GM19238 (cell line): ENCODE measurements at regions not wholly inside any gene's neighbourhood (a gene's known extent, or its start where the extent isn't known, plus 50 kb on each side); places are given as distances from the start of the nearest gene placed in this dataset.
"Not testable (repeated sequence)": the region's sequence is repeated elsewhere in the genome, so short reads cannot be mapped to it uniquely, and the experiment has no call there.

Experiments used
- DNase-seq: peaks from one replicate; pipeline ENCODE4 v3.0.0; 2011; ENCODE audit warnings: low spot score; ENCODE audit not compliant: insufficient read length

- no peak for DNase-seq
Observed at GRCh38 chr18:34942276-34942675, 98.9 kb upstream of the MAPRE2 start.

- no peak for DNase-seq
Observed at GRCh38 chr18:34942975-34943374, 98.2 kb upstream of the MAPRE2 start.

DNA sequence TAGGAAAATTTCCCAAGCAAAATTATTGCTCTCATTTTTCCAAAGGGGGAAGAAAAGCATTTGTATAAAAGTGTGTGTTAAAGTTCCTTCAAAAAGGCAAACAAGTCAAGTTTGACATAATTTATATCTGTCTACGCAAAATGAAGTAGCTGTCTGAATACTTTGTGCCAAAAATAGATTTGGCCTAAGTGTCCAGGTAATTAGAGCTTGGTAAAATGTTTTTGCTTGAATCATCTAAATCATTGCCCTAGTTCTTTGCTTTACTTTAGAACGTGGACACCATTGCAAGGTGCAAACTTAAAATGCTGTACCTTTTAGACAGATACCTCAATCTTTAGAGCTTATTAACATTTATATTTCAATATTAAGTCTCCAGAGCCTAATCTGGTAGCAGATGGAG, 97.6 kb upstream of the MAPRE2 start:
- DNase-seq: no peak

GRCh38 chr18:34947711-34948125, 93.5 kb upstream of the MAPRE2 start:
- DNase-seq: no peak

- no peak for DNase-seq
Observed at GRCh38 chr18:34951625-34952379, 89.4 kb upstream of the MAPRE2 start.

DNA sequence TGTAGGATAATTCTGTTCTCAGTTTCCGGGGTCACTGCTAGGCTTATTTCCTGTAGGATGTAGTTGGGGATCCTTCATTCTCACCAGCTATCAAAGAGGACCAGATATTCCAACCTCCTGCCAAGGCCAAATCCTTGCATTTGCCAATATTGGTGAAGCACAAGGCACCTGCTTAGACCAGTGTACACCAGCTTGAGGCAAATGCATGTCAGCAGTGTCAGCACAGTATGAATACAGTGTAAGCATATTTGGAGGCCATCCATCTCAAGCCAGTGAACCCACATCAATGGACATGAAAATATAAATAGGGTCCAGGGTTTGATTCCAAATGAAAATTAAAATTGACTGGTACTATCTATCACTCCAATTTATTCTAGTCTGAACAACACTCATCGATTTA, 88.0 kb upstream of the MAPRE2 start:
- no peak for DNase-seq

DNA sequence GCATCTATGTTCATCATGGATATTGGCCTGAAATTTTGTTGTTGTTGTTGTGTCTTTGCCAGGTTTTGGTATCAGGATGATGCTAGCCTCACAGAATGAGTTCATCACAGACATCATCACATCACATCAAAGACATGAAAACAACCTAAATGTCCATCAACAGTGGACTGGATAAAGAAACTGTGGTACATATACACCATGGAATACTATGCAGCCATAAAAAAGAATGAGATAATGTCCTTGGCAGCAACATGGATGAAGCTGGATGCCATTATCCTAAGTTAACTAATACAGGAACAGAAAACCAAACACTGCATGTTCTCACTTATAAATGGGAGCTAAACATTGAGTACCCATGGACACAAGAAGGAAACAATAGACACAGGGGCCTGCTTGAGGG, 85.7 kb upstream of the MAPRE2 start:
- DNase-seq: not testable (repeated sequence)

DNA sequence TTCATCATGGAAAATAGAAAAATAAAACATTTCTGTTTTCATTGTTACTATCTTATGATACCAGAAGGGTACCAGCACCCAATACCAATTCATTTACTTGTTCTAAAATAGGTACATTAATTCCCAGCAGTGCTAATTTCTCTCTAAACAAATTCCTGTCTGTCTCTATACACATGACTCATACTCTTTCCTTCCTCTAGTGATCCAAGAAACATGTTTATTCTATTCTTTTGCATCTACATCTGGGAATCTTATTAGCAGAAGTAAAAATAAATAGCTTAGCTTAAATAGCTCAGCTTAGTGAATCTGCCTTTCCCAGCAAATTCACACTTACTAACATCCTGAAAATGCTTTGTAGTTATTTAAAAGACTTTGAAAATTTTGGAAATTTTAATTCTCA, 84.5 kb upstream of the MAPRE2 start:
- DNase-seq: no peak

DNA sequence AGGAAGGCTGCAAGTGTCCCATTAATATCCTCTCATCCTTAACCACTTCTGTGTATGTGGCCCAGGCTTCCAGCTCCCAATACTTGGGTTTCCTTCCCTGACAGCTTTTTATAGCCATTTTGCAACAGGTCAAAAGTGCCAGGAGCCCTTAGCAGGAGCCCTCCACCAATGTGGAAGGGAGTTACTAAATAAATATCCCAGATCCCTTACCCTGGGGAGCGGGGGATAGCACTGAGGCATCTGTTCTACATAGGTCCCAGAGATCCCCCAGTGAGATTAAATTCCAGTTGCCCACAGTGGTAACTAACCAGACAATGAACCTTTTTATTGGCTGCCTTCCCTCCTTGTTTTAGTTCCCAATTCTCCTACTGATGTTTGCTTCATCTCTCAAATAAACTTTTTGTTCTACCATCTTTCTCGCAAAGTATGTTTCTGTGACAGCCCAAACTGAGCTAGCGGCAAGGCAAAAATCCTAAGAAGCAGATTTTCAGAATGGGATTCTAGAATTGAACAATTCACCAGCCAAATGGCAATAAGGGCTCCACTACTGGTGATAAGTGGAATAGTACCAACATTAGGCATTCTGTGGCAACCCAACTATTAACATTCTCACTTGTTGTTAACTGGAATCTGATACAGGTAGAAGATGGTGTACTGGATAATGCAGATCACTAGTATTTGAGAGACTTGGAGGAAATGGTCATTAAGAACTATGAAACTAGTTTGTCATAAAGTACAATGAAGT, 83.9 kb upstream of the MAPRE2 start:
- DNase-seq: no peak

- no peak for DNase-seq
Observed at GRCh38 chr18:34957864-34958259, 83.4 kb upstream of the MAPRE2 start.

GRCh38 chr18:34959211-34959829, 81.9 kb upstream of the MAPRE2 start:
- DNase-seq: no peak

DNA sequence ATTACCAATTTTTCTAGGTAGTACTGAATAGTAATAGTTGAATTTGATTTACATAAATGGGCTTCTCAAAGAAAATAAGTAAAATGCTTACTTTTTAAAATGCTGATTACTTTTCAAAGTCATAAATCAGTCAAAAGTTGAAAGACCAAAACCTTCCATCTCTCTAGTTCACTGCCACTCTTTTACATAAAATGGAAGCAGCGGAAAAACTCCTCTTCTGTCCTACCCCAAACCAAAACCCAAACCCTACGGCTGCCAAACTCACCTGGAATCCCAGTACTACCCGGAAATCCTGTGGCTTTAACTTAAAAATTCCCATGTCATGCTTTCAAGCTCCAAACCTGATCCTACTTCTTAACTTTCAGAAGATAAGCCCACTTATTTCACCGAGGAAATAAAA, 81.2 kb upstream of the MAPRE2 start:
- DNase-seq: no peak

GRCh38 chr18:34965108-34965507, 76.1 kb upstream of the MAPRE2 start:
- DNase-seq: no peak

DNA sequence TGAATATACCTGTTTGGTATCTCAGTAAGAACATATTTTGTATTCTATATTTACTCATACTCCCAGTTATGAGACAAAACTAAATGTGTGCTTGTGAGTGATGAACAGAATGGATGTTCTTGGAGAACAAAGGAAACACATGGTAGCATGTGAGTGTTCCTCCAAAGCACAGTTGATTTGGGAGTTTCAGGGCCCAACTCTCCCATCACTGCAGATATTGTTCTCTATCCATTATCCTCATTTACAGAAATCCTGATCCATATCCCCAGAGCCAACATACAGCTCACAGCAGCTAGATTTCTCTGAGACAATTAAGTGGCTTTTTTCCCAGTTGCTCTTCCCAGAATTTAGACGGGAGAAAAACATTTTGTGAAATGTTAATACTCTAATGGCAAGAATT, 75.6 kb upstream of the MAPRE2 start:
- DNase-seq: no peak

DNA sequence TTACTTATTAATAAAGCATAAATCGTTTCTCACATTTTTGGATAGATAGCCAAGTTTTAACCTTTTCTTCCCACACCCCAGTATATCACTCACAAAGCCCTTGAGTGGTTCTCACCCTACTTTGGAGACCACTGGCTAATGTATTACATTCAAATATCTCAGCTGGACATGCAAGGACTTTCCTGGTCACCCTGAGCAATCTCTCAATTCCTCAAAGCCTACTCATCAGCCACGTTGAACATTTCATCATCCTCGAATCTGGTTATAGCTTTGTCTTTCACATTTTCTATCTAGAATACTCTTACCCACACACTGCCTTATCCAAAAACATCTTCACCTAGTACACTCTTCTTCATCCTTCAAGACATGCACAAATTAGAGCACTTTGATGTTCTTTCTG, 71.1 kb upstream of the MAPRE2 start:
- DNase-seq: no peak

GRCh38 chr18:34971313-34971712, 69.9 kb upstream of the MAPRE2 start:
- DNase-seq: no peak

GRCh38 chr18:34972765-34973414, 68.3 kb upstream of the MAPRE2 start:
- DNase-seq: no peak

DNA sequence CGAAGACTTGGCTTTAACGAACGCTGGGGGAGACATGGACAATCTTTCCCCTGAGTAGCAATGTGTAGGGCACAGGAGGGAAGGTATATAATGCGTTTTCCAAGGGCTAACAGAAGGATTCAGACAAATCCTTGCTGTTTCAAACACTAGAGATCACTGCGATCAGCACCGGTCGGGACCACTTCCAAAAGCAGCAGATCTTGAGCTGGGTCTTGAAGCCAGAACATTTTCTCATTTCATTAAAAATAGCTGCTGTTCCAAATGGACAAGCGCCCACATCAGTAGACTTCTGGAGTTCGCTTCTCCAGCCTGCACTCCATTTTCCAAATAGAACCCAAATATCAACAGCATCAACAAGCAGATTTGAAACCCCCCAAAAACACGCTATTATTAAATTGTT, 65.1 kb upstream of the MAPRE2 start:
- no peak for DNase-seq

DNA sequence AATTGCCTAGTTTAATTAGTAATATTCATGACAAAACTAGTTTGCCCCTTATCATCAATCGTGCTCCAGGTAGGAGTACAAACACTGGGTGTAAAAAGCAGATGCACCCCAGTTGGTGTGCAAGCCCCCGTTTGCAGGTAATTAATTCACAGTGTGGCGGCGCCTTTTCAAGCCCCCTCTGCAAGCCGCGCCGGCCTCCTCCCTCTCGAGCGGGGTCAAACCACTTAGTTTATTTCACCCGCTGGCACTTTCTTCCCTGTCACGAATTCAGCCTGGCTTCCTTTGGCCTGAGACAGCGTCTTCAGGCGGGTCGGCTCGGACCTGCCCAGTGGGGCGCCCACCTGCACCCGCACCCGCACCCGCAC, 64.7 kb upstream of the MAPRE2 start:
- DNase-seq: no peak

DNA sequence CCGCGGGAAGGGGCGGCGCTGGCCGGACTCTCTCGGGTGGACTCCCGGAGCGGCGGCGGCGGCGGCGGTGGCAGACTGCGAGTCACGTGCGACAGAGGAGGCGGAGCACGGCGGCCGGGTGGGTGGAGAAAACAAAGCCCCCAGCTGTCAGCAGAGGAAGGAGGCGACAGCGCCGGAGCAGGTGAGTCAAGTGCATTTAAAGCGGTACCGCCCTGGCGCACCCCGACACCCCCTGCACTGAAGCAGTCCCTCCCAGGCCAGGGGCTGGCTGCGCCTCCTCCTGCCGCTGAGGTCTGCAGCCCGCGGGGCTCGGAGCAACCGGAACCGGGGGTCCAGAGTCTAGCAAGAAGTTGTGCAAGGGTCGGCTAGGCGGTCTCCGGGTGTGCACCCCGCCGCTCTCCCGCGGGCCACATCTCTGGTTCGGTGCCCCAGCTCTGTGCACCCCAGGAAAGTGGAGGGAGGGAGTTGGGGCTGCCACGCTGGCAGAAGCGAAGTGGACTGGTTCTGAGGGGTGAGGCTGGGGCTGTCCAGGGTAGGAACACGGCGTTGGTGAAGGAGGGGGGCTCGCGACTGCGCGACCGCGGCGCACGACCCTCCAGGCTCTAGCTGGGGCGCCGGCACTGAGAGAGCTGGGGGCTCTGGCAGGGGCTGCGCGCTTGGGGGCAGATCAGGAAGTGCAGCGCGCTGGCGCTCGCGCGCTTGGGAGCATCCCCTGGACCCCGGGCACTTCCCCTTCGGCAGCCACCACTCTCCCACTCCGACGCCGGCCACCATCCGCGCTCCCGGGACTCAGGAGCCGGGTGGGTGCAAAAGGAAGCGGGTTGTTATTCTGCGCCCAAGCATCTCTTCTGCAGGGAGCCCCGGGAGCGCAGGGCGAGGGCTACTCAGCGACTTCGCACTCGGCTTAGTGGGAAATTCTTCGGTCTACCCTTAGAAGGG, 64.0 kb upstream of the MAPRE2 start:
- peak; percentile 32 for DNase-seq
